Psoas muscle (tissue), 7 donors: ENCODE measurements at regions not wholly inside any gene's neighbourhood (a gene's known extent, or its start where the extent isn't known, plus 50 kb on each side); places are given as distances from the start of the nearest gene placed in this dataset.

Experiments used
- ATAC-seq, 4 donors: fragments of 200-7000 bp; cut with Tn5 transposase; one replicate each; pipeline ENCODE4 v1.9.1; 2020; ENCODE audit warnings: moderate library complexity in 3 of 4, mild to moderate bottlenecking in 2 of 4
- DNase-seq, 2 donors: peaks; one replicate each; pipeline ENCODE4 v3.0.0-alpha.2; 2020
- H3K27ac ChIP-seq: fragments of 200-600 bp; one replicate; pipeline ENCODE4 v1.8.0; 2022
- H3K27me3 ChIP-seq, 3 donors: fragments of 200-600 bp in 1 of 3; one replicate each; pipeline versions ENCODE4 v1.6.1 to v1.8.0; 2013 to 2022; ENCODE audit warnings: low read length in 2 of 3, mild to moderate bottlenecking in 2 of 3, moderate library complexity in 1 of 3; ENCODE audit not compliant: insufficient read depth in 3 of 3
- H3K36me3 ChIP-seq, 2 donors: fragments of 200-600 bp in 1 of 2; one replicate each; pipeline versions ENCODE4 v1.6.1 to v1.8.0; 2013 to 2022; ENCODE audit warnings: low read depth in 1 of 2, mild to moderate bottlenecking in 1 of 2, moderate library complexity in 1 of 2; ENCODE audit not compliant: insufficient read depth in 1 of 2
- H3K4me1 ChIP-seq: fragments of 200-600 bp; one replicate; pipeline ENCODE4 v1.8.0; 2022
- H3K4me3 ChIP-seq: fragments of 200-600 bp; one replicate; pipeline ENCODE4 v1.8.0; 2022; ENCODE audit warnings: mild to moderate bottlenecking
- H3K9me3 ChIP-seq: fragments of 200-600 bp; one replicate; pipeline ENCODE4 v1.8.0; 2022
- CTCF ChIP-seq: fragments of 200-600 bp; IDR thresholded peaks from one replicate; pipeline ENCODE4 v1.8.0; 2022; ENCODE audit warnings: antibody characterized with exemption
- WGBS, 3 donors: extraction: QIAGEN DNeasy Blood & Tissue Kit; methylation state at CpG; one replicate each; pipeline versions ENCODE4 v1.1.6 to v1.1.7; 2013; 5-methylcytosine and 5-hydroxymethylcytosine counted together
- intact Hi-C, 2 donors: fragments of 100-400 bp; cut with DNase I; formaldehyde crosslinking; loops; one replicate each; pipeline versions ENCODE4 v1.11.0 to v1.14.2; 2022
- donor health status: healthy with polysubstance abuse.
- donor health status: DM: no; HTN: no; CAD: no; lungs with moderate emphysema.
- donor health status: Bipolar disorder and iron deficiency.
- donor health status: healthy.
- donor health status: DM: yes; HTN: yes; CAD: no.
- donor health status: DM: no; HTN: no; CAD: no.
- donor health status: DM: yes; HTN: yes; CAD: no.

- H3K36me3 ChIP-seq: no peaks in the 10 kb centered on the region
- WGBS, 3 donors: 49 to 72% (median 72%) methylated on average over 2 of the region's 2 CpGs
- H3K27ac ChIP-seq: no peak overlapping the region
- H3K4me3 ChIP-seq: no peak overlapping the region
- no peak for TF ChIP-seq CTCF
- H3K4me1 ChIP-seq: no peaks in the 10 kb centered on the region
- no peaks in the 10 kb centered on the region for H3K9me3 ChIP-seq
- no peaks in the 10 kb centered on the region for H3K27me3 ChIP-seq
- ATAC-seq (no peak), DNase-seq (no peak)
- intact Hi-C loops: no loop called here
Observed at GRCh38 chr10:118195729-118196128, 146.4 kb downstream of the FAM204A start.

- Histone ChIP-seq H3K4me3 (no peak overlapping the region), H3K36me3 (no peaks in the 10 kb centered on the region), H3K27ac (no peak overlapping the region), H3K4me1 (no peaks in the 10 kb centered on the region), H3K27me3 (no peaks in the 10 kb centered on the region), H3K9me3 (no peaks in the 10 kb centered on the region)
- TF ChIP-seq CTCF: no peak
- WGBS, 3 donors: 19 to 38% (median 27%) methylated on average over 4 of the region's 4 CpGs
- intact Hi-C loops: no loop called here
- DNase-seq: no peak
- no peak for ATAC-seq
Observed at GRCh38 chr10:118193642-118194041, 146.9 kb upstream of the RAB11FIP2 start.

- ATAC-seq: no peak
- WGBS, 3 donors: 91 to 94% (median 92%) methylated on average over 1 of the region's 1 CpG
- Histone ChIP-seq H3K27ac (no peak overlapping the region), H3K27me3 (no peaks in the 10 kb centered on the region), H3K9me3 (no peaks in the 10 kb centered on the region), H3K4me1 (no peaks in the 10 kb centered on the region), H3K4me3 (no peak overlapping the region), H3K36me3 (no peaks in the 10 kb centered on the region)
- intact Hi-C loops: no loop called here
- TF ChIP-seq CTCF: no peak
- no peak for DNase-seq
Observed at GRCh38 chr10:118181021-118181420, 134.3 kb upstream of the RAB11FIP2 start.

- no peak for TF ChIP-seq CTCF
- H3K9me3 ChIP-seq: no peaks in the 10 kb centered on the region
- no peaks in the 10 kb centered on the region for H3K4me1 ChIP-seq
- H3K36me3 ChIP-seq: no peaks in the 10 kb centered on the region
- whole genome bisulfite sequencing, 3 donors: 81 to 84% (median 82%) methylated on average over 2 of the region's 2 CpGs
- H3K4me3 ChIP-seq: no peak overlapping the region
- H3K27me3 ChIP-seq: no peaks in the 10 kb centered on the region
- DNase-seq (no peak), ATAC-seq (no peak)
- intact Hi-C loops: no loop called here
- H3K27ac ChIP-seq: no peak overlapping the region
Observed at GRCh38 chr10:118175148-118175547, 128.4 kb upstream of the RAB11FIP2 start.

- ATAC-seq: no peak
- intact Hi-C loops: no loop called here
Observed at GRCh38 chr10:118173296-118173695, 126.6 kb upstream of the RAB11FIP2 start.

More at GRCh38 chr10:118173296-118173695, 126.6 kb upstream of the RAB11FIP2 start:
- no peak overlapping the region for H3K27ac ChIP-seq
- H3K4me1 ChIP-seq: no peaks in the 10 kb centered on the region
- no peak overlapping the region for H3K4me3 ChIP-seq
- WGBS, 3 donors: 43 to 50% (median 47%) methylated on average over 2 of the region's 2 CpGs
- no peak for TF ChIP-seq CTCF
- H3K27me3 ChIP-seq: no peaks in the 10 kb centered on the region
- H3K9me3 ChIP-seq: no peaks in the 10 kb centered on the region
- DNase-seq: no peak
- H3K36me3 ChIP-seq: no peaks in the 10 kb centered on the region
